ENCODE measurements at regions not wholly inside any gene's neighbourhood (a gene's known extent, or its start where the extent isn't known, plus 50 kb on each side); places are given as distances from the start of the nearest gene placed in this dataset.

- intact Hi-C loops (cut with micrococcal nuclease) = loop anchor here (2.0 to 5.0 kb wide), 2 partner anchors 164 to 217 kb away; no protein-coding TSS in a partner anchor
- CTCF ChIA-PET (ENCODE audit: low intra/inter-chr PET ratio) = no interaction called here
- in situ Hi-C loops (cut with MboI) = loop anchor here (10.0 kb wide), 1 partner anchor 160 kb away; no protein-coding TSS in a partner anchor
- Histone ChIP-seq H3K9ac (ENCODE audit: insufficient read depth in 1 of 2, low read depth in 2 of 2, low read length in 2 of 2) (no peak overlapping the region), H3K79me2 (ENCODE audit: control insufficient read depth, insufficient read depth, low read length) (no peaks in the 10 kb centered on the region), H3K4me2 (ENCODE audit: insufficient read depth, low read length) (no peak overlapping the region), H3K27ac (ENCODE audit: extremely low read depth, low read depth, low read length) (no peak overlapping the region), H4K20me1 (replicated peaks; ENCODE audit: control insufficient read depth, insufficient read depth, low read length) (no peaks in the 10 kb centered on the region; the same call in 1 of the 2 replicates), H3K4me3 (no peak overlapping the region), H3K36me3 (ENCODE audit: control insufficient read depth, insufficient read depth, low read length) (no peaks in the 10 kb centered on the region), H3K27me3 (ENCODE audit: control insufficient read depth in 2 of 2, insufficient read depth in 2 of 2, low read length in 2 of 2) (no peaks in the 10 kb centered on the region), H3K9me1 (ENCODE audit: control insufficient read depth, insufficient read depth, low read length) (no peaks in the 10 kb centered on the region), H3K4me1 (replicated peaks in 1 of 2; ENCODE audit: control insufficient read depth in 2 of 2, insufficient read depth in 2 of 2, low read length in 2 of 2) (no peaks in the 10 kb centered on the region), H3K9me3 (replicated peaks; ENCODE audit: control insufficient read depth, insufficient read depth, low read depth, low read length) (no peaks in the 10 kb centered on the region), H2AFZ (ENCODE audit: low read depth, low read length) (no peak overlapping the region)
- BruUV-seq (replicated peaks) = no TSS peak
- ATAC-seq = no peak
- no peak for DNase-seq (ENCODE audit: extremely low read depth in 1 of 4, low spot score in 3 of 4)
- TF ChIP-seq TFAM (CRISPR knock-in tag; conservative IDR thresholded peaks at IDR 0.05) (no peak), NR1H2 (CRISPR knock-in tag; IDR thresholded peaks at IDR 0.05) (no peak), NCOR1 (IDR thresholded peaks at IDR 0.05) (no peak), RHOXF2B (CRISPR knock-in tag; conservative IDR thresholded peaks at IDR 0.05) (no peak), ARNT (IDR thresholded peaks at IDR 0.05) (no peak), HDAC3 (IDR thresholded peaks at IDR 0.05; ENCODE audit: borderline replicate concordance, partially characterized antibody) (no peak), RBFOX2 (IDR thresholded peaks at IDR 0.05; ENCODE audit: low read depth, low read length) (no peak), CCNT2 (IDR thresholded peaks at IDR 0.05; ENCODE audit: borderline replicate concordance, extremely low read depth, insufficient read length, low read depth, low read length) (no peak), KLF6 (CRISPR knock-in tag; IDR thresholded peaks at IDR 0.05; ENCODE audit: borderline replicate concordance) (no peak), ZNF780A (CRISPR knock-in tag; IDR thresholded peaks at IDR 0.05) (no peak), STAT6 (CRISPR knock-in tag; IDR thresholded peaks at IDR 0.05) (no peak), RBM17 (IDR thresholded peaks at IDR 0.05; ENCODE audit: borderline replicate concordance, low read depth, low read length) (no peak), SMAD4 (CRISPR knock-in tag; conservative IDR thresholded peaks at IDR 0.05) (no peak), HIVEP1 (CRISPR knock-in tag; IDR thresholded peaks at IDR 0.05) (no peak), FOSL1 (tag; conservative IDR thresholded peaks at IDR 0.05) (no peak), POLR3A (IDR thresholded peaks at IDR 0.05; ENCODE audit: borderline replicate concordance, extremely low read depth, insufficient read depth, insufficient read length) (no peak), GMEB1 (CRISPR knock-in tag; IDR thresholded peaks at IDR 0.05) (no peak), PRPF4 (IDR thresholded peaks at IDR 0.05; ENCODE audit: insufficient read depth, low read depth, low read length, poor library complexity, severe bottlenecking) (no peak), ZNF668 (CRISPR knock-in tag; IDR thresholded peaks at IDR 0.05) (no peak)
- FAIRE-seq = no peak
- 14% methylated on average over 1 of the region's 1 CpG for WGBS (ENCODE audit: insufficient coverage, low coverage, missing lambda C conversion rate)
- POLR2A ChIA-PET = interaction anchor here (0.5 kb wide), 1 partner anchor 135 kb away, joined by 3 read pairs; no protein-coding TSS in a partner anchor
Measured at GRCh38 chr2:196294516-196294909, 123.1 kb upstream of the STK17B start.
